Breast epithelium (tissue), 3 donors: ENCODE measurements at regions not wholly inside any gene's neighbourhood (a gene's known extent, or its start where the extent isn't known, plus 50 kb on each side); places are given as distances from the start of the nearest gene placed in this dataset.

Experiments used
- POLR2A ChIP-seq: fragments of 450-650 bp; IDR thresholded peaks from one replicate; pipeline ENCODE4 v1.6.1; 2016; ENCODE audit warnings: antibody characterized with exemption, mild to moderate bottlenecking, moderate library complexity
- TF ChIP-seq, protein P1 (sequence below), 3 donors: fragments of 450-650 bp; IDR thresholded peaks; one replicate each; pipeline ENCODE4 v1.5.1; 2016 to 2017; ENCODE audit warnings: antibody characterized with exemption in 3 of 3, mild to moderate bottlenecking in 3 of 3, moderate library complexity in 3 of 3

- TF ChIP-seq, protein P1, sequence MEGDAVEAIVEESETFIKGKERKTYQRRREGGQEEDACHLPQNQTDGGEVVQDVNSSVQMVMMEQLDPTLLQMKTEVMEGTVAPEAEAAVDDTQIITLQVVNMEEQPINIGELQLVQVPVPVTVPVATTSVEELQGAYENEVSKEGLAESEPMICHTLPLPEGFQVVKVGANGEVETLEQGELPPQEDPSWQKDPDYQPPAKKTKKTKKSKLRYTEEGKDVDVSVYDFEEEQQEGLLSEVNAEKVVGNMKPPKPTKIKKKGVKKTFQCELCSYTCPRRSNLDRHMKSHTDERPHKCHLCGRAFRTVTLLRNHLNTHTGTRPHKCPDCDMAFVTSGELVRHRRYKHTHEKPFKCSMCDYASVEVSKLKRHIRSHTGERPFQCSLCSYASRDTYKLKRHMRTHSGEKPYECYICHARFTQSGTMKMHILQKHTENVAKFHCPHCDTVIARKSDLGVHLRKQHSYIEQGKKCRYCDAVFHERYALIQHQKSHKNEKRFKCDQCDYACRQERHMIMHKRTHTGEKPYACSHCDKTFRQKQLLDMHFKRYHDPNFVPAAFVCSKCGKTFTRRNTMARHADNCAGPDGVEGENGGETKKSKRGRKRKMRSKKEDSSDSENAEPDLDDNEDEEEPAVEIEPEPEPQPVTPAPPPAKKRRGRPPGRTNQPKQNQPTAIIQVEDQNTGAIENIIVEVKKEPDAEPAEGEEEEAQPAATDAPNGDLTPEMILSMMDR (IDR thresholded peaks at IDR 0.05), result no peak
- TF ChIP-seq POLR2A, result no peak
Observed at GRCh38 chr3:96200897-96201296, 613.5 kb upstream of the EPHA6 start.
